ENCODE measurements at regions not wholly inside any gene's neighbourhood (a gene's known extent, or its start where the extent isn't known, plus 50 kb on each side); places are given as distances from the start of the nearest gene placed in this dataset.
"Not testable (repeated sequence)": the region's sequence is repeated elsewhere in the genome, so short reads cannot be mapped to it uniquely, and the experiment has no call there.

GRCh38 chr12:114852976-114853529 is 169.1 kb upstream of the TBX3 start:
- DNase-seq (ENCODE audit: low spot score) = no peak

- no peak for DNase-seq (ENCODE audit: low spot score)
These were observed 168.0 kb upstream of the TBX3 start for GRCh38 chr12:114851981-114852380.

DNA sequence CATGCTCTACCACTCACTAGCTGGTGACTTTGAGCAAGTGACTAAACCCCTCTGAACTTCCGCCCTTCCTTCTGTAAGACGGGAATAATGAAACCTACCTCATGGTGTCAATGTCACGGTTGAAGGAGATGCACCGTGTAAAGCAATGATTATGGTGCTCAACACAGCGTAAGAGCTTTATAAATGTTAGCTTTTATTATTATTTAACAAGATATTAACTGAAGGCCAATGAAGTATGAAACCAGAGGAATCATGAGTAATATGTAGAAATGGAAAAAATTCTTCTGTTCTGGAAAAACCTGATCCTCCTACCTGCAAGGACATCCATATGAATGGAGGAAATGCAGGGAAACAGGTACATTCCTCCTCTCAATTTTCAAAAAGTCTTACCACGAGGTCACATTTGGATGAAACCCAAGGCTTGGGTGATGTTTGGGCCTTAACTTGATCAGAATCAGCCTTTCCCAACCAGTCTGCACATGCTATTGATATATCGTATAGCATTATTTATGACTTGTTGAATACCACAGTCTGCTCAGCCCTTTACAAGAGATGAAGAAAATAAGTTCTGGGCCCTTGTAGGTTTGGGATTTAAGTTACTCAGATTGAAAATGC is 166.8 kb upstream of the TBX3 start:
- no peak for DNase-seq (ENCODE audit: low spot score)

- DNase-seq (ENCODE audit: low spot score) = no peak
These were observed 164.7 kb upstream of the TBX3 start for GRCh38 chr12:114848666-114849065.

- no peak for DNase-seq (ENCODE audit: low spot score)
These were observed 163.6 kb upstream of the TBX3 start for GRCh38 chr12:114847441-114848035.

DNA sequence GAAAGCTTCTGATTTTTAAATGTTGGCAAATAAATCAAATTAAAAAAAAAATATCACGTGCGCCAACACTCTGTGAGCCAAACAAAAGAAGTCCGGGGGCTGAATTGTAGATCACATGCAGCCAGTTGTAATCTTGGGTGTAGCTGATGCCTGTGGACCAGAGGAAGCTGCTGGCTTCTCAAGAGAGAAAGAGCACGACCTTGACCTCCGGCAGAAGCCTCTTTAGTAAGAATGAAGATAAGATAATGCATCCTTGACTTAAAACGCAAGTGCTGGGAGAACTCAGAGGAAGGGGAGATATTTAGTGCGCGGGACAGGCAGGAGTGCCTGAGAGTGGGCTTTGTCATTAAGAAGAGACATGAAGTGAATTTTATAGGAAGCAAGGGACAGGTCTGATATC is 162.8 kb upstream of the TBX3 start:
- no peak for DNase-seq (ENCODE audit: low spot score)

DNA sequence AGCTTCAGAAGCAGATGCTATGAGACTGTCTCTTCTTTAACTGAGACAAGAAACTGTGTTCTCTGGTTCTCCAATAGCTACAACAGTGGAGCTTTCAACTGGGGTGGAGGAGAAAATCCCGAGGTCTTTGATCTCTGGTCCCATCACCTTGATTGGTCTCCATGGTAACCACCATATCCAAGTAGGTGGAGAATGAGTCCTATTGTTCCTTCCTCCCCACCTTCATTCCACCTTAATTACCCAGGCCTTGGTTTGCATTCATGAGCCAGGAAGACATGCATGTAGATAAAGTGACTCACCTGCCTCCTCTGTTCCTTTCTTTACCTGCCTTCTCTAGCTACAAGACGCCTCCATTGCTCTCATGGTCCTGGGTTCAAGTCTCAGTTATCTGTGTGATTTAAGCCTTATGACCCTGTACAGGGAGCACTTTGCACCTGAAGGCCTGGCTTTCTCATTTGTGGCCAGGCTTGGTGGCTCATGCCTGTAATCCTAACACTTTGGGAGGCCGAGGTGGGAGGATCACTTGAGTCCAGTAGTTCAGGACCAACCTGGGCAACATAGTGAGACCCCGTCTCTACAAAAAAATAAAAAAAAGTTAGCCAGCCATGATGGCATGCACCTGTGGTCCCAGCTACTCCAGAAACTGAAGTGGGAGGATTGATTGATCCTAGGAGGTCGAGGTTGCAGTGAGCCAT is 157.7 kb upstream of the TBX3 start:
- no peak for DNase-seq (ENCODE audit: low spot score)

DNA sequence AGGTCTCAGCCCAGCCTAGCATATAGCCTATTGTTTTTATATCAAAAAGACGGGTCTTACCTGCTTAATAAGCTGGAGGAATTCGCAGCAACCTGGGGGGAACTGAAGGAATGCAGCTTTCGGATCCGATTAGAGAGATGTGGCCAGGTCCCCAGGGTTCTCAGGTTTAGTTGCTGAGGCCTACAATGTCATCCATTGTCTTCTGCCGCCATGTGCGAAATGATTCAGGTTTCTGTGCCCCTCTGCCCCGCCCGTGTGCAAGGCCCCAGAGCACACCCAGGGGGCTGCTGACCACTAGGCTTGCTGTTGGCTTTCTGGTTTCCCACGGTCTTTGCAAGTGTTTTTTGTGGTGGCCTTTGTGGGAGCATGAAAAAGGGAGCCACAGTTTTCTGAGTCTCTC is 154.5 kb upstream of the TBX3 start:
- DNase-seq (ENCODE audit: low spot score) = no peak

DNA sequence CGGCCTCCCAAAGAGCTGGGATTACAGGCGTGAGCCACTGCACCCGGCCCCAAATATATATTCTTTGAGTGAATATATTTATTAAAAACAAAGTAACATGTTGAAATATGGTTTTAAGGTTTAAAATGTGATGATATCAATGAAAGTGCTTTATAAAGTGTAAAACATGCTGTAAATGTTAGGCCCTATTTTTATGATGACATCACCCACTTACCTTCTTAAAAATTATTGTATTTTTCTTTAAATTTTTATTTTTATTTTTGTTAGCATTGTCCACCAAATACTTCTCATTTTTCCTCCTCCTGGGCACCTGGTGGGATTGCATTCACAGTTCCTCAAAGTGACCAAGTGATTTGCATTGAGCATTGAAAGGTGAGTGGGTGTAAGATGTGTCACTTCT is 152.6 kb upstream of the TBX3 start:
- DNase-seq (ENCODE audit: low spot score) = no peak

- no peak for DNase-seq (ENCODE audit: low spot score)
These were observed 151.1 kb upstream of the TBX3 start for GRCh38 chr12:114835031-114835430.

DNA sequence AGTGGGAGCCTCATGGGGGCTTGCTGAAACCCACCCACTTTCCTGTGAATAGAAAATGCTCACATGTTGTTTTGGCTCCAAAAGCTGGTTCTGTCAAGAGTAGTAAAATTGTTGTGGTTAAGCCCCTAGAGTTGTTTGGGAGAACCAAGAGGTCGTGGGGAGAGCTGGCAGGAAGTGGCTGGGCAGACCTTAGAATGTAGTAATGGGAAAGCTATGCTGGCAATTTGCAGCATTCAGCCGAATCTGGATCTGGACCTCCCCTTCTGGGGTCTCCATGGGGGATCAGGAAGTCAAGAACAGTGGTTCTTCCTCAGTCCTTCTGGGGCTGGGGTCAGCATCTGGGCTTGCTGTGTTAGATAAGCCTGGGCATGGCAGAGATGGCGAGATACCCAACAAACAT is 150.6 kb upstream of the TBX3 start:
- no peak for DNase-seq (ENCODE audit: low spot score)

DNA sequence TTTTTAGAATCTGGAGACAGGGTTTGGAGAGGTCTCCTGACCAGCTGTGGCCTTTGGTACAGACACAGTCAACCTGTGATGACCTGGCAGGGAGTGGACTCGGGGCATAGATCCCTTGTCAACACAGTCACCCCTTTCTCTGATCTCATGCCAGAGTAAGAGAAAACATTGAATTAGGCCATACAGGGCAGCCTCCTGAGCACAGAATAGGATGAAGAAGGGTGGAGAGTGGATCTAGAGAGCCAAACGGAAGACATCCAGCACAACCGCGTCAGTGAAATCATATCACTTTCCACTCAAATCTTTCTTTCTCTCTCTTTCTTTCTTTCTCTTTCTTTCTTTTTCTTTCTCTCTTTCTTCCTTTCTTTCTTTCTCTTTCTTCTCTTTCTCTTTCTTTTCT is 145.9 kb upstream of the TBX3 start:
- DNase-seq (ENCODE audit: low spot score) = no peak

DNA sequence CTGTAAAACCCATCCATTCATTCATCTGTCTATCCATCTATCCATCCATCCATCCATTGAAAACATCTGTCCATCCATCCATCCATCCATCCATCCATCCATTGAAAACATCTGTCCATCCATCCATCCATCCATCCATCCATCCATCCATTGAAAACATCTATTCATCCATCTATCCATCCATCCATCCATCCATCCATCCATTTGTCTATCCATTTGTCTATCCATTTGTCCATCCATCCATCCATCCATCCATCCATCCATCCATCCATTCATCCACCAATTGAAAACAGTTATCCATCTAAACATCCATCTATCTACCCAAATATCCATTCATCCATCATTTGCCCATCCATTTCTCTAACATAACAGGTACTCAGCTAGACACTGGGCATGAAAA is 145.3 kb upstream of the TBX3 start:
- not testable (repeated sequence) for DNase-seq (ENCODE audit: low spot score)

- DNase-seq (ENCODE audit: low spot score) = no peak
These were observed 143.5 kb upstream of the TBX3 start for GRCh38 chr12:114827461-114827860.

GRCh38 chr12:114826244-114826643 is 142.3 kb upstream of the TBX3 start:
- DNase-seq (ENCODE audit: low spot score) = no peak

GRCh38 chr12:114823724-114824123 is 139.7 kb upstream of the TBX3 start:
- no peak for DNase-seq (ENCODE audit: low spot score)

DNA sequence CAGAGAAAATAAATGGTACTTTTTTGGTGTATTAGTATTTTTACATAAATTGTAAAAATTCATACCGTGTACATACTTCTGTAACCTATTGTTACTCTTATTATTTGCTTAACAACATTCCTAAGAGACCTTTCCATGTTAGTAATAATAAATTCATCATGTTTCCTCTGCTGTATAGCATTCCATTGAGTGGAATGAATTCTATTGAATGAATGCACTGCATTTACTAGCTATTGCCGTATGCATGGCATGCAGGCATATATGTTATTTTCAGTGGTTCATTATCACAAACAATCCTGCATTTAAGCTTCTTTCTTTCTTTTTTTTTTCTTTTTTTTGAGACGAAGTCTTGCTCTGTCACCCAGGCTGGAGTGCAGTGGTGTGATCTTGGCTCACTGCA is 137.6 kb upstream of the TBX3 start:
- no peak for DNase-seq (ENCODE audit: low spot score)

DNA sequence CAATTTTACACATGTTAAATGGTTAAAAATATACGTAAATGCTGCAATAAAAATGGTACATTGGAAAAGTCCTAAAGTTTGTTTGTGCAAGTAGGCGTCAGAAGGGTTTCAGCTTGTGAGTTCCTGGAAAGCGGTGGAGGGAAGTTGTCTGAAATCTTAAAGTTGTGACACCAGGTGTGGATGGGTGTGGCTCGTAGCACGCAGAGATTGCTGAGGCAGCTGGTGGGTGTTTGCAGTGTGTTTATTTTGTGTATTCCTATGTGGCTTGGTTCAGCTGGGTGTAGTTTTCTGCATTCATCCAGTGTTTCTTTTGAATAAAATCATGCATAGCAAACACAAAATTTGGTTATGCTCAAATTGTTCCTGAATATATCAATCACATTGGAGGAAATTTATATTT is 136.8 kb upstream of the TBX3 start:
- no peak for DNase-seq (ENCODE audit: low spot score)

DNA sequence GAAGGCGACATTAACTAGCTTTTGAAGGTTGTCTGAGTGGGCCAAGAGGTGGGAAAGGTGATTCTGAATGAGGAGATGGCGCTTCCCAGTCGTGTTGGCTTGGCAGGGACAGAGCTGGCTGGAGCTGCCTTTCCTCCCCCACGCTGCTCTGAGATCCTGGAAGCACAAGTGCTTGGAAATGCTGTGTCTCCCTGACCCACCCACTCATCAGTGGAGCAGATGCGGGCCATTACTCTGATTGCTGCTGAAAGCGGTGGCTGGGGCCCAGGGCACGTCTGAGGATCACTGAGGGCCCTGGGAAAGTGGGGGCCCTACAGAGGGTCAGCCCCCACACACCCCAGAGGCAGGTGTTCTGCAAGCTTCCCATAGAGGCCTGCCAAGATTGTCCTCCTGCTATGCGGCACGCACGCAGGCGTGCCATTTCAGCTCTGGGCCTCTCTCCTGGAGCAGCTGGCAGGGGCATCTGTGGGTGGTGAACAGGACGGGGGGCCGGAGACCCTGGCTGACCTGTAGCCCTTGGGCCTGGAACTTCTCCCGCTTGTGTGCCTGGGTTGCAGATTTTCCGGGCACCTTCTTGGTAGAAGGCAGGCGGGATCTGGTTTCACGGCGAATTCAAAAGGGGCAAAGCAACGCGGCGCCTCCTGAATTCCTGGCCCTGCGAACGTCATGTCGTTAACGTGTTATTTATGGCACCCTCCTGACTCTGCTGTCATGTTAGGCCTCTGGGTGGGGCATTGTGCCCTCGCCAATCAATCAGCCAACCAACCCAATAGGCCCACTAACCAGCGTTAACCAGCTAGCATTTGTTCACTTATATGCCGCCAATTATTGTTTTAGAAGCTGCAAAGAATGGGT is 133.8 kb upstream of the TBX3 start:
- no peak for DNase-seq (ENCODE audit: low spot score)

DNA sequence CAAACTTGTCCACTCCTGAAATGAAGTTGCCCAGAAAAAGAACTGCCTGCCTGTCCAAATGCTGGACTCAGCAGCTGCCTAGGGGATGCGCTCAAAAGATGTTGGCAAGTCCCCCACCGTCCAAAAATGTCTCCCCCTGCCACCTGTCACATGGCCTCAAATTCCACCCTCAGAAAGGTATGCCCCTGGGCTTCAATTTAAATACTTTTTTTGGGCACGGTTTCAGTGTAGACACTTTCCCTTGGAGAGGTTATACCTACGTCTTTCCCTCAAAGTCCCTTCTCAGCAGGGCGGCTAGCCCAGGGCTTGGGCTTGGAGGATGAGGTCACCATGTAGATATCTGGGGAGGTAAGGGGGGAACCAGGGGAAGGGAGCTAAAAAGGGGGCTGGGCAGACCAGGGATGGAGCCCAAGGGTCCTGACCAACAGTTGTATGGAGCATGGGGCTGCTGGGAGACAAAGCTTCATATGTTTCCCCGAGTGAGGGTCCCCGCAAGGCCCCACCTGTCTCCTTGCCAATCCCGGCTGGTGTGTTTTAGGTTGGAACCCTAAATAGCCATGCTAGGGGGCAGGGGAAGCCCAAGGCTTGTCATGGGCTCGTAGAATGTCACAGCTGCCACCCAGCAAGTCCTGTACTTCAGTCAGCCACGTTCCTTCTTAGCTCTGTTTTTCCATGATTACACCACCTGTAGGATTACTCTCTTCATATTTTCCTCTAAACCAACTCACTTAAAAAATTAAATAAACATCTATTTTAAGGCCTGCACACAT is 131.2 kb upstream of the TBX3 start:
- DNase-seq (ENCODE audit: low spot score) = no peak

DNA sequence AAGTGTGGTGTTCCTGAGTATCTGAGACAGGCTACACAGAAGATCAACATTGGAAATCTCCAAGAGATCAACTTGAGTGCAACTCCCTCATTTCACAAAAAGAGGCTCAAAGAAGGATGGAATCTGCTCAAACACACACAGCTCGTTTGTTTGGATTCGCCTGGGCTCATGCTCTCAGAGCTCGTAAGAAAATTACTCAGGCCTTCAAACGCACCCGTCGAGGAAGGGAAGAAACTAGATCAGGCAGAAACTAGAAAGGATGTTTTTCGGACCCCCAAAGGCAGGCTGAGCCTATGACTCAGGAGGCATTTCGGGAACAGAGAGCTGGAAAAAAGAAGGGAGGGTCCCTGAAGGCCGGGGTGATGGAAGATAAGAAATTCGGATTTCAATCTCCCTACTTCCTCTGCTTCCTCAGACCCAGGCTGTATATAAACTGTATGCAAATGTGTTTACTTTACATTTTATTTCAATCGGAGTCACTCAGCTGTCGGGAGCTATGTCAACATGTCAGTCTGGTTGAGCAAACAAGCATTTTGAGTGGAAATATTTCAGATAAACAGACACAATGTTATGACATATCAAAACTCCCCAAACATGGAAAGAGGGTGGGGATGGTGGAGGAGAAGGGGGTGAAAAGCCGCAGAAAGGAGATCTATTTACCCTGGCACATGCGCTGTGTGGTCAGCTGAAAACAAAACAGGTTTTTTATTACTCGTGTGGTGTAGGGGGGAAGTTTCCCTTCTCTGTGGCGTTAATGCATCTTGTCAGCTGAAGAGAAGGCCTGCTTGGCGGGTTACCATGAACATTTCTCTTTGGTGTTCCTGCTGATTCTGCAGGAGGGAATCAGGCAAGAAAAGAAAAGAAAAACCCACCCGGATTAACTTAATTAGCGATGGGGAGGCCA is 129.1 kb upstream of the TBX3 start:
- no peak for DNase-seq (ENCODE audit: low spot score)
